ENCODE measurements at regions not wholly inside any gene's neighbourhood (a gene's known extent, or its start where the extent isn't known, plus 50 kb on each side); places are given as distances from the start of the nearest gene placed in this dataset.

- ATAC-seq (no peak), DNase-seq (ENCODE audit: low spot score) (no peak)
- Mint-ChIP-seq H3K9me3 (peaks cover 10% of the 10 kb centered on the region), H3K36me3 (no peaks in the 10 kb centered on the region), H3K4me3 (no peak overlapping the region), H3K27me3 (no peaks in the 10 kb centered on the region), H3K27ac (no peak overlapping the region), H3K4me1 (ENCODE audit: low read depth in 2 of 2) (no peaks in the 10 kb centered on the region)
These were observed 553.6 kb upstream of the FSIP2 start for GRCh38 chr2:185185044-185185443.

- Mint-ChIP-seq H3K4me1 (ENCODE audit: low read depth in 2 of 2) (no peaks in the 10 kb centered on the region), H3K4me3 (no peak overlapping the region), H3K36me3 (no peaks in the 10 kb centered on the region), H3K9me3 (peaks cover 13% of the 10 kb centered on the region), H3K27me3 (no peaks in the 10 kb centered on the region), H3K27ac (no peak overlapping the region)
- ATAC-seq: no peak
- DNase-seq (ENCODE audit: low spot score): no peak
These were observed 551.2 kb upstream of the FSIP2 start for GRCh38 chr2:185187421-185187820.

- no peak for ATAC-seq
- Mint-ChIP-seq H3K27me3 (no peaks in the 10 kb centered on the region), H3K9me3 (peaks cover 17% of the 10 kb centered on the region)
These were observed 549.9 kb upstream of the FSIP2 start for GRCh38 chr2:185188656-185189055.

GRCh38 chr2:185201063-185201462 is 537.5 kb upstream of the FSIP2 start:
- H3K4me3 Mint-ChIP-seq: no peak overlapping the region
- no peak for DNase-seq (ENCODE audit: low spot score)
- H3K4me1 Mint-ChIP-seq (ENCODE audit: low read depth in 2 of 2): no peaks in the 10 kb centered on the region
- peaks cover 12% of the 10 kb centered on the region for H3K9me3 Mint-ChIP-seq
- H3K36me3 Mint-ChIP-seq: peaks cover 12% of the 10 kb centered on the region
- H3K27ac Mint-ChIP-seq: no peak overlapping the region
- no peak for ATAC-seq
- no peaks in the 10 kb centered on the region for H3K27me3 Mint-ChIP-seq

More at GRCh38 chr2:185188656-185189055, 549.9 kb upstream of the FSIP2 start:
- DNase-seq (ENCODE audit: low spot score): no peak
- no peak overlapping the region for H3K27ac Mint-ChIP-seq
- H3K4me1 Mint-ChIP-seq (ENCODE audit: low read depth in 2 of 2): no peaks in the 10 kb centered on the region
- H3K4me3 Mint-ChIP-seq: no peak overlapping the region
- H3K36me3 Mint-ChIP-seq: peaks cover 6% of the 10 kb centered on the region

- H3K27me3 Mint-ChIP-seq: no peaks in the 10 kb centered on the region
- DNase-seq (ENCODE audit: low spot score): no peak
- H3K36me3 Mint-ChIP-seq: peaks cover 13% of the 10 kb centered on the region
- no peak for ATAC-seq
- H3K4me3 Mint-ChIP-seq: no peak overlapping the region
- H3K4me1 Mint-ChIP-seq (ENCODE audit: low read depth in 2 of 2): no peaks in the 10 kb centered on the region
- no peak overlapping the region for H3K27ac Mint-ChIP-seq
- peaks cover 13% of the 10 kb centered on the region for H3K9me3 Mint-ChIP-seq
These were observed 536.2 kb upstream of the FSIP2 start for GRCh38 chr2:185202381-185202780.

- DNase-seq (ENCODE audit: low spot score) (no peak), ATAC-seq (no peak)
- Mint-ChIP-seq H3K9me3 (peaks cover 13% of the 10 kb centered on the region), H3K27me3 (no peaks in the 10 kb centered on the region), H3K36me3 (peaks cover 13% of the 10 kb centered on the region), H3K4me3 (no peak overlapping the region), H3K27ac (no peak overlapping the region), H3K4me1 (ENCODE audit: low read depth in 2 of 2) (no peaks in the 10 kb centered on the region)
These were observed 535.6 kb upstream of the FSIP2 start for GRCh38 chr2:185202945-185203528.

GRCh38 chr2:185208261-185208660 is 530.3 kb upstream of the FSIP2 start:
- no peak overlapping the region for H3K27ac Mint-ChIP-seq
- H3K4me1 Mint-ChIP-seq (ENCODE audit: low read depth in 2 of 2): no peaks in the 10 kb centered on the region

DNA sequence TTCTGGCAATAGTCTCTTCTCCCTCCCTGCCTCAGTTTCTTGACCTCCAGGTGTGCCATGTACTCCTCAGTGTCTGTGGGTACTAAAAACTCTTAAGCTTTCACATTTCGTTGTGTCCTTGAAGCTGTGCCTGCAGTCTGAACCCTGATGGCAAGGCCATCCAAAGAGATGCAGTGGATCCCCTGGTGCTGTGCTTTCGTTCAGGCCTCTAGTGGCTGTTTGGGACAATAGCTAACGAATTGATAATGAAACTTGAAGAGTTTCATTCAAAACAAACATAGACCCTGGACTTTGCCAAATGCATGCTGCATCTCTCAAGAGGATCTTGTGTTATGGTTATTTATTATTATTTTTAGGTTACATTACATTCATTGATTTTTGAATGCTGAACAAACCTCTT is 523.1 kb upstream of the FSIP2 start:
- H3K27ac Mint-ChIP-seq: no peak overlapping the region
- no peak for DNase-seq (ENCODE audit: low spot score)
- peaks cover 9% of the 10 kb centered on the region for H3K9me3 Mint-ChIP-seq
- no peaks in the 10 kb centered on the region for H3K27me3 Mint-ChIP-seq
- no peak overlapping the region for H3K4me3 Mint-ChIP-seq
- H3K4me1 Mint-ChIP-seq (ENCODE audit: low read depth in 2 of 2): no peaks in the 10 kb centered on the region
- H3K36me3 Mint-ChIP-seq: peaks cover 4% of the 10 kb centered on the region
- no peak for ATAC-seq

More at GRCh38 chr2:185208261-185208660, 530.3 kb upstream of the FSIP2 start:
- Mint-ChIP-seq H3K4me3 (no peak overlapping the region), H3K9me3 (peaks cover 24% of the 10 kb centered on the region), H3K27me3 (no peaks in the 10 kb centered on the region), H3K36me3 (peaks cover 13% of the 10 kb centered on the region)
- DNase-seq (ENCODE audit: low spot score): no peak
- ATAC-seq: no peak

- ATAC-seq: no peak
- no peak for DNase-seq (ENCODE audit: low spot score)
- Mint-ChIP-seq H3K27me3 (no peaks in the 10 kb centered on the region), H3K27ac (no peak overlapping the region), H3K4me3 (no peak overlapping the region), H3K4me1 (ENCODE audit: low read depth in 2 of 2) (no peaks in the 10 kb centered on the region), H3K36me3 (peaks cover 4% of the 10 kb centered on the region), H3K9me3 (peaks cover 8% of the 10 kb centered on the region)
These were observed 518.6 kb upstream of the FSIP2 start for GRCh38 chr2:185219981-185220380.

GRCh38 chr2:185222311-185222710 is 516.3 kb upstream of the FSIP2 start:
- Mint-ChIP-seq H3K4me3 (no peak overlapping the region), H3K4me1 (ENCODE audit: low read depth in 2 of 2) (no peaks in the 10 kb centered on the region), H3K9me3 (peaks cover 7% of the 10 kb centered on the region), H3K36me3 (no peaks in the 10 kb centered on the region), H3K27me3 (no peaks in the 10 kb centered on the region), H3K27ac (no peak overlapping the region)
- ATAC-seq (no peak), DNase-seq (ENCODE audit: low spot score) (no peak)

- no peak for DNase-seq (ENCODE audit: low spot score)
- H3K27ac Mint-ChIP-seq: no peak overlapping the region
- ATAC-seq: no peak
- peaks cover 14% of the 10 kb centered on the region for H3K9me3 Mint-ChIP-seq
- no peak overlapping the region for H3K4me3 Mint-ChIP-seq
- no peaks in the 10 kb centered on the region for H3K36me3 Mint-ChIP-seq
- H3K27me3 Mint-ChIP-seq: no peaks in the 10 kb centered on the region
- H3K4me1 Mint-ChIP-seq (ENCODE audit: low read depth in 2 of 2): no peaks in the 10 kb centered on the region
These were observed 511.2 kb upstream of the FSIP2 start for GRCh38 chr2:185227391-185227790.

DNA sequence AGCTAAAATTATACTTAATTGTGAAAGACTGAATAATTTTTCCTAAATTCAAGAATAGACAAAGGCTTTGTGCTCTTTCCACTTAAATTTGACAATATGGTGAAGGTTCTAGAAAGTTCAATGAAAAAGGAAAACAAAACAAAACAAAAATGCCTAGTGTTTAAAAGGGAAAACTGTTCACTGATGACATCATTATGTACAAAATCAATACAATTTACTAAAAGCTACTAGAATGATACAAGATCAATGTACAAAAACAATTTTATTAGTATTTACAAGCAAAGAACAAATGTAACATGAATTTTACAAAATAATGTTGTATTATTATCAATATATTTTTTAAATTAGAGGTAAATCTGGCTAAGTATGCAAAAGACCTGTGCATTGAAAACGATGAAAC is 499.1 kb upstream of the FSIP2 start:
- H3K27ac Mint-ChIP-seq: no peak overlapping the region
- H3K27me3 Mint-ChIP-seq: no peaks in the 10 kb centered on the region
- DNase-seq (ENCODE audit: low spot score): no peak
- H3K36me3 Mint-ChIP-seq: peaks cover 5% of the 10 kb centered on the region
- H3K4me3 Mint-ChIP-seq: no peak overlapping the region
- peaks cover 18% of the 10 kb centered on the region for H3K9me3 Mint-ChIP-seq
- no peak for ATAC-seq
- H3K4me1 Mint-ChIP-seq (ENCODE audit: low read depth in 2 of 2): no peaks in the 10 kb centered on the region

DNA sequence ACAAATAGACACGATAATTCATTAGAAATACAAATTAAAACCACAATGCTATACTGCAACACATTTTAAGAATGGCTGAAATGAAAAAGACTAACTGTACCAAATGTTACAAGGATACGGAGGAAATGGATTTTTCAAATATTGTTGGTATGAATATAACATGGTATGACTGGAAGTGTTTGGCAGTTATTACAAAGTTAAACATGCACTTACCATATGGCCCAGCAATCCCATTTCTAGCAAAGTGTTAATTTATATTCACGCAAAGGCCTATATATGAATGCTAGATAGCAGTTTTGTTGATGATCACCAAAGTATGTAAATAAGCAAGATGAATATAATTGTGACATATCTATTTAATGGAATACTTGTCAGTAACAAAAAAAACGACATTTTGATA is 497.8 kb upstream of the FSIP2 start:
- H3K9me3 Mint-ChIP-seq: peaks cover 16% of the 10 kb centered on the region
- DNase-seq (ENCODE audit: low spot score) (no peak), ATAC-seq (no peak)
- H3K27ac Mint-ChIP-seq: no peak overlapping the region
- H3K4me3 Mint-ChIP-seq: no peak overlapping the region
- peaks cover 5% of the 10 kb centered on the region for H3K36me3 Mint-ChIP-seq
- H3K4me1 Mint-ChIP-seq (ENCODE audit: low read depth in 2 of 2): no peaks in the 10 kb centered on the region
- no peaks in the 10 kb centered on the region for H3K27me3 Mint-ChIP-seq

DNA sequence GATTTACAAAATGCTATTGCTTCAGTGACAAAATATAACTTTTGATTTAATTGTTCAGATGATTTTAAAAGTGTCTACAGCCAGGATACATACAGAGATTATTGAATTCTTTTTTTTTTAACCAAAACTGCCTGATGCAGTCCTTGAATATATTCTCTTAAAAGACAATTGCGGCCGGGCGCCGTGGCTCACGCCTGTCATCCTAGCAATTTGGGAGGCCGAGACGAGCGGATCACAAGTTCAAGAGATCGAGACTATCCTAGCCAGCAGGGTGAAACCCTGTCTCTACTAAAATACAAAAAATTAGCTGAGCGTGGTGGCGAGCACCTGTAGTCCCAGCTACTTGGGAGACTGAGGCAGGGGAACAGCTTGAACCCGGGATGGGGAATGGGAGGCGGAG is 497.0 kb upstream of the FSIP2 start:
- Mint-ChIP-seq H3K27me3 (no peaks in the 10 kb centered on the region), H3K9me3 (peaks cover 16% of the 10 kb centered on the region), H3K4me1 (ENCODE audit: low read depth in 2 of 2) (no peaks in the 10 kb centered on the region), H3K27ac (no peak overlapping the region), H3K4me3 (no peak overlapping the region), H3K36me3 (peaks cover 5% of the 10 kb centered on the region)
- no peak for ATAC-seq
- no peak for DNase-seq (ENCODE audit: low spot score)

DNA sequence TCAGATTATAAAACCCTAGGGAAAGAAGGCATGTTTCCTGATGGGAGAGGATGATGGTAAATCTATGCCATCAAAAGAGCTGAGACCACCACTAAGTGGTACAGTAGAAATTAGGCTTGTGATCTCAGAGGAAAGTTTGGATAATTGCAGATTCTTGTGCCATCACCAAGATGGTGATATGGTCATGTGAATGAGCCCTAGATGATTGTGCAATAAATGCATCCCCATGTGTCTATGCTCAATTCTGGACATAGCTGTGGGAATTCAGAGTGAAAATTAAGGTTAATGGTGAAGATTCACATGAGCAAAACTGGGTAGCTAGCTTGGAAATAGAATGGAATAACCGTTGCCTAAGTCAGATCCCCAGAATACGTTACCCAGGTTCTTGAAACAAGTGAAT is 496.1 kb upstream of the FSIP2 start:
- H3K36me3 Mint-ChIP-seq: peaks cover 5% of the 10 kb centered on the region
- no peak overlapping the region for H3K27ac Mint-ChIP-seq
- peaks cover 16% of the 10 kb centered on the region for H3K9me3 Mint-ChIP-seq
- H3K27me3 Mint-ChIP-seq: no peaks in the 10 kb centered on the region
- ATAC-seq (no peak), DNase-seq (ENCODE audit: low spot score) (no peak)
- no peaks in the 10 kb centered on the region for H3K4me1 Mint-ChIP-seq (ENCODE audit: low read depth in 2 of 2)
- no peak overlapping the region for H3K4me3 Mint-ChIP-seq

Data from natural killer cell treated with Interleukin-12 subunit alpha and Interleukin-12 subunit beta and Interleukin-15 and Interleukin-18, amount 100 ng/mL, for 72 hours (primary cell).